Spinal cord (tissue), 9 donors: ENCODE measurements at regions not wholly inside any gene's neighbourhood (a gene's known extent, or its start where the extent isn't known, plus 50 kb on each side); places are given as distances from the start of the nearest gene placed in this dataset.
A peak's percentile ranks its signal among the peaks of the same experiment; 100 is the strongest.

Source experiments
- DNase-seq, 6 donors: peaks; one replicate each; pipeline versions ENCODE4 v3.0.0 to v3.0.0-alpha.2; 2013 to 2015; ENCODE audit warnings: low spot score in 6 of 6, low read depth in 4 of 6
- H3K27ac ChIP-seq: one replicate; pipeline ENCODE4 v1.5.1; 2013; ENCODE audit warnings: low read depth, low read length, control low read depth
- H3K27me3 ChIP-seq: one replicate; pipeline ENCODE4 v1.6.1; 2013; ENCODE audit warnings: low read length; ENCODE audit not compliant: control insufficient read depth, insufficient read depth
- H3K36me3 ChIP-seq: one replicate; pipeline ENCODE4 v1.6.1; 2013; ENCODE audit warnings: low read length; ENCODE audit not compliant: control insufficient read depth, insufficient read depth
- H3K4me1 ChIP-seq: one replicate; pipeline ENCODE4 v1.6.1; 2013; ENCODE audit warnings: low read length; ENCODE audit not compliant: control insufficient read depth, insufficient read depth
- H3K4me3 ChIP-seq: one replicate; pipeline ENCODE4 v1.5.1; 2013; ENCODE audit warnings: low read depth, low read length, control low read depth
- H3K9me3 ChIP-seq: one replicate; pipeline ENCODE4 v1.6.1; 2013; ENCODE audit warnings: low read length; ENCODE audit not compliant: control insufficient read depth, insufficient read depth
- WGBS: methylation state at CpG from one replicate; pipeline ENCODE4 v1.1.5; 2013; ENCODE audit warnings: missing lambda C conversion rate; ENCODE audit not compliant: insufficient coverage; 5-methylcytosine and 5-hydroxymethylcytosine counted together
- donor health status: healthy.

DNA sequence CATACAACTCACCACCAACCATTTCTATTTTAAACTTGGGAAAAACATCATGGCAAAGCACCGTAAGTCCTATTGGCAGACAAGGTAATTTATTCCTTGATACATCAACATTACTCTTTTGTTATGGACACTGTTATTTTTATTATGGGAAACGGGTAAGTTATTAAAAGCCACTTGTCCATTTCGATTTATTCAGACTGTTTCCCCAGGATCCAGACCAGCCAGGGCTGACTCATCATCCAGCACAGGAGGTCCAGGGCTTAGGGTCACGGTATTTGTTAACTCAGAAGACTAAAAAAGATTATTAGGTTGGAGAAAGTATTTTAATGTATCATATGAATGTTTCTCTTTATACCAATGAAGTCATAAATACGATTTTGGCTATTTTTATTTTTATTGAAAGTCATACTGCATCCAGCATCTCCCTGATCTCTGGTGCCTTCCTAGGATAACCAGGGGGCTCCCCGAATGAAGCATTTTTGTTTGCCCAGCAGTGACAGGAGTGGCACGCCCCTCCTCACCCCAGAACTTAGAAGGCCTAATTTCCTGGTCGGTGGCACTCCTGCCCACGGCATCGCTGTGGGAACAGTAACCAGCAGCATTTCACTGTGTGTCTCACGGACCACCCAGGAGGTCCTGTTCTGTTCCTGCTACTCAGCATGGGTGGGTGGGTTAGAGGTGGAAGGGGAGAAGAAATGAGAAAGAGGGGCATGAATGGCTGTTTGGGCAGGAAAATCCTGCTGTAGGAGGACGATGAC lies 446.1 kb downstream of the EIPR1 start:
- 90% methylated on average over 7 of the region's 12 CpGs for whole genome bisulfite sequencing
- Histone ChIP-seq H3K4me3 (no peak overlapping the region), H3K9me3 (peaks cover 1% of the 10 kb centered on the region)

DNA sequence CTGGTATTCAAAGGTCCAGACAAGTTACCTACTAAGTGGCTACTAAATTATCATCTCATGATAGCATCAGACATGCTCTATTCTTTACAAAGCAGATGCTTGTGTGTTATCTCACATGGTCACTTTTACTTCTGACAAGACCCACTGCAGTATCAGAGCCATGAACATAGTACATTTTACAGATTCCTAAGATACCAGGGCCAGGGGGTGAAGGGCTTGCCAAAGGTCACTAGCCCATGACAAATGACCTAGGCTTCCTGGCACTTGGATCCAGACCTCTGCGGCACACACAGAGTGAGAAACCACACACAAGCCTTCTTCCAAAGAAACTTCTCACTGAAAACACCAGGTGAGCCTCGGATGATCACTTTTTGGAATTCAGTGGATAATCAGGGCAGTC lies 446.8 kb downstream of the EIPR1 start:
- no CpG with 5 or more reads among the region's 2 CpGs for WGBS
- Histone ChIP-seq H3K27ac (no peak overlapping the region), H3K9me3 (no peaks in the 10 kb centered on the region), H3K4me3 (no peak overlapping the region), H3K4me1 (peaks cover 14% of the 10 kb centered on the region), H3K36me3 (no peaks in the 10 kb centered on the region), H3K27me3 (no peaks in the 10 kb centered on the region)
- DNase-seq = no peak

More for the DNA sequence above, 446.1 kb downstream of the EIPR1 start:
- H3K4me1 ChIP-seq = peaks cover 14% of the 10 kb centered on the region
- H3K27ac ChIP-seq = no peak overlapping the region
- no peak for DNase-seq
- no peaks in the 10 kb centered on the region for H3K27me3 ChIP-seq
- H3K36me3 ChIP-seq = no peaks in the 10 kb centered on the region

DNA sequence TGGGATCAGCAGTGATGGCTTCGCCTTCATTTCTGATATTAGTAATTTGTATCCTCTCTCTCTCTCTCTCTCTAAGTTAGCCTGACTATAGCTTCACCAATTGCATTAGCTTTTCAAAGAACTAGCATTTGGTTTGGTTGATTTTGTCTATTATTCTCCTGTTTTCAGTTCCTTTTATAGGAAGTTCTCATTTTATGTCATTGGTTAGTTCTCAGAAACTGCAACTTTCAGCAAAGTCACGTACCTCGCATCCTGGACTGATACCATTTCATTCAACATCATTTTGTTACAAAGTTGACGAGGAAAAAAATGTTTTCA lies 450.8 kb downstream of the EIPR1 start:
- WGBS = no CpG with 5 or more reads among the region's 4 CpGs
- H3K36me3 ChIP-seq = no peaks in the 10 kb centered on the region
- no peaks in the 10 kb centered on the region for H3K4me1 ChIP-seq
- no peaks in the 10 kb centered on the region for H3K9me3 ChIP-seq
- H3K27ac ChIP-seq = no peak overlapping the region
- H3K27me3 ChIP-seq = no peaks in the 10 kb centered on the region
- no peak overlapping the region for H3K4me3 ChIP-seq
- no peak for DNase-seq

DNA sequence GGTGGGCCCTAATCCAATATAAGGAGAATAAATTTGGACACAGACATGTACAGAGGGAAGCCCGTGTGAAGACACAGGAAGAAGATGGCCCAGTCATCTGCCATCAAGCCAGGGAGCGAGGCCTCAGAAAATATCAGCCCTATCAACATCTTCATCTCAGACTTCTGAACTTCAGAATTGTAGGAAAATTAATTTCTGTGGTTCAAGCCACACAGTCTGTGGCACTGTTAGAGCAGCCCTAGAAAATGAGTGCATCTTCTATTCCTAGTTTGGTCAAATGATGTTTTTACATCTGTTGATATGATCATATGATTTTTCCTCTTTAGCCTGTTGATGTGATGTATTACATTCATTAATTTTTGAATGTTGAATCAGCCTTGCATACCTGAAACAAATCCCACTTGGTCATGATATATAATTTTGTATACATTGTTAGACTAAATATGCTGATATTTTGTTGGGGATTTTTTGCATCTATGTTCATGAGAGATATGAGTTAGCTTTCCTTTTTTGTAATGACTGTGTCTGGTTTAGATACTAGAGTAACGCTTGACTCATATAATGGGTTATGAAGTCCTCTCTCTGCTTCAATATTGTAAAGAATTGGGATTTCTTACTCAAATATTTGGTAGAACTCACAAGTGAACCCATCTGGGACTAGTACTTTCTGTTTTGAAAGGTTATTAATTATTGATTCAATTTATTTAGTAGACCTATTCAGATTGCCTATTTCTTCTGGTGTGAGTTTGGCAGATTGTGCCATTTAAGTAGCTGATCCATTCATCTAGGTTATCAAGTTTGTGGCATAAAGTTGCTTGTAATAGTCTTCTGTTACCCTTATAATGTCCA lies 451.4 kb downstream of the EIPR1 start:
- WGBS = no CpG with 5 or more reads among the region's 3 CpGs
- no peaks in the 10 kb centered on the region for H3K9me3 ChIP-seq
- no peaks in the 10 kb centered on the region for H3K36me3 ChIP-seq

DNA sequence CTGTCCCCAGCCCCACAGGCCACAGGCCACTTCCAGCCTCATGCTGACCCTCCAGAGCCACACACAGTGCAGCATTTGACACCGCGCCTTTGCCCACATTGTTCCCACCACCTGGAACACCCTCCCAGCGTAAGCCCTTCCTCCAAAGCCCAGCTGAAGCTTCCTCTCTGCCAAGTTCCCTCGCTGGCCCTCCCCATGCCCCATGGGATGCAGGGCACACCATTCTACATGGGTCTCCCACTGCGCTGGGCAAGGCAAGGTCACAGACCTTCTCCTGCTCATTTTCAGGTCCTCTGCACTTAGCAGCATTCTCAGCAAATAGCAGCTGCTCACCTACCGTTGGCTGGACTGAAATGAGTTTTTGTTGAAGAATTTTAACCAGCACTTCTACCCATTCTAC lies 455.5 kb downstream of the EIPR1 start:
- no peak overlapping the region for H3K4me3 ChIP-seq
- no peaks in the 10 kb centered on the region for H3K9me3 ChIP-seq
- H3K36me3 ChIP-seq = no peaks in the 10 kb centered on the region
- no peaks in the 10 kb centered on the region for H3K27me3 ChIP-seq
- no peak for DNase-seq
- WGBS = 83% methylated on average over 5 of the region's 6 CpGs
- peaks cover 7% of the 10 kb centered on the region for H3K4me1 ChIP-seq
- no peak overlapping the region for H3K27ac ChIP-seq

More for the DNA sequence above, 451.4 kb downstream of the EIPR1 start:
- DNase-seq = no peak
- H3K4me1 ChIP-seq = no peaks in the 10 kb centered on the region
- no peaks in the 10 kb centered on the region for H3K27me3 ChIP-seq
- no peak overlapping the region for H3K4me3 ChIP-seq
- H3K27ac ChIP-seq = no peak overlapping the region

DNA sequence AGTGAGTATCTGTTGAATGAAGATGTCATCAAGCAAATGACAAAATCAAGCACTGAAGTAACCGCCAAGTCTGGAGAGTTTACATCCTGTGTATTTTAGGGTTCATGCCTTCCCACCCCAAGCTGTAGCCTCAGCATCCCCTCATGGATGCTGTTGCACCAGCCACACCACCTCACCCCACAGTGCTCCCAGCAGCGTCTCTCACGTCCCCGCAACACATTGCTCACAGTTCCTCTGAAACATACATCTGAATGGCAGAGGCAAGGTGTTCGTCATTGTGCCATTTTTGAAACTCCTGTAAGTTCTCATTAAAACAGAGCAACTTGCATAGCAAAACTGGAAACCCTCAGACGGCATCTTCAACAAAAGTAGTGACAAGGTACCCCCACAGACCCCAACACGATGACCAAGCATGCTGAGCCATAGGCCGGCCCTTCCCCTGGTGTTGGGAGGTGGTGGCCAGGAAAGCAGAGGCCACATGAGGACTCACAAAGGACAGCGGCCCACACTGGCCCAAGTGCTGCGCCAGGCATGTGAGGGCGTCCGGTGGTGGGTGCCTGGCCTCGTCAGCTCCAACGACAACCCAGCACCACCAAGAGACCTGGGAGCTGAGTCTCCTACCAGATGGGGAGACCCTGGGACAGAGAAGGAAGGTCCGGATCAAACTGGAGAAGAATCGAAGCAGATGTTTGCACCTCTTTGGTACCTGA lies 456.5 kb downstream of the EIPR1 start:
- WGBS = 94% methylated on average over 11 of the region's 16 CpGs

DNA sequence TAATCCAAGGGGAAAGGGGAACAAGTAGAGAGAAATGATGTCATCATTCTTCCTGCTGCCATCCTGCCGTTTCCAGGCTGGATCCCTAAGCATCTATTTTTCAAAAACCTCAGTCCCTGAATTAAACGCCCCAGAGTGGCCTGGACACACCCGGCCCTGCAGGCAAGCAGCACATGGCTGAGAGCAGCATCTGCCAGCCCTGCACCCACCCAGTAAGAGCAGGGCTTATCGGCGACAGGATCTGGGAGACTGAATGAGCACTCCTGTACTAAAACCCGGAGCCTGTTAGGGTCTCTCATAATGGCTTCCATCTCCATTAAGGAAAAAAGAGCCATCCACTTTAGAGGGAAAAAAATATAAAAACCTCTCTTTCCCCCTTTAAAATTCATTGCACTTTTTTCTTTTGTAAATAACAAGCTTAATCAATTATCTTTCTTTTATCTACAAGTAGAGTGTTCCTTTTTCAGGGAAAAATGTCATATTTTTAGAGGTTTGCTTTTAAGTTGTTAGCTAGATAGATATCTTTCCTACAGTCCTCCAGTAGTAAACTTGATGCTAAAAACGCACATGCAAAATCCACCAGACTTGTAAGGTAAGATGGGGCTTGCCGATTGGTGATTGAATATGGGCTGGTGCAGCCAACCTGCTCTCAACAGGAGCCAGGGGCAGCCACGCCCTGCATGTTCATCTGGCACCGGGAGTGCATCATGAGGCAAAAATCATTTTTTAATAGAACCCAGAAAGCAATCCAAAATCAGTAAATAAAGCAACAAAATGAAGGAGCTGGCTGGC lies 457.8 kb downstream of the EIPR1 start:
- no peak overlapping the region for H3K27ac ChIP-seq
- WGBS = 15% methylated on average over 3 of the region's 10 CpGs
- peaks cover 7% of the 10 kb centered on the region for H3K4me1 ChIP-seq
- DNase-seq = peak in 2 of 6 donors; percentile 21 to 76
- H3K4me3 ChIP-seq = no peak overlapping the region
- no peaks in the 10 kb centered on the region for H3K36me3 ChIP-seq
- H3K9me3 ChIP-seq = peaks cover 5% of the 10 kb centered on the region
- H3K27me3 ChIP-seq = no peaks in the 10 kb centered on the region

More for the DNA sequence above, 456.5 kb downstream of the EIPR1 start:
- H3K27me3 ChIP-seq = no peaks in the 10 kb centered on the region
- no peak overlapping the region for H3K4me3 ChIP-seq
- no peak for DNase-seq
- peaks cover under 1% of the 10 kb centered on the region for H3K9me3 ChIP-seq
- no peaks in the 10 kb centered on the region for H3K36me3 ChIP-seq
- H3K27ac ChIP-seq = no peak overlapping the region
- peaks cover 7% of the 10 kb centered on the region for H3K4me1 ChIP-seq

DNA sequence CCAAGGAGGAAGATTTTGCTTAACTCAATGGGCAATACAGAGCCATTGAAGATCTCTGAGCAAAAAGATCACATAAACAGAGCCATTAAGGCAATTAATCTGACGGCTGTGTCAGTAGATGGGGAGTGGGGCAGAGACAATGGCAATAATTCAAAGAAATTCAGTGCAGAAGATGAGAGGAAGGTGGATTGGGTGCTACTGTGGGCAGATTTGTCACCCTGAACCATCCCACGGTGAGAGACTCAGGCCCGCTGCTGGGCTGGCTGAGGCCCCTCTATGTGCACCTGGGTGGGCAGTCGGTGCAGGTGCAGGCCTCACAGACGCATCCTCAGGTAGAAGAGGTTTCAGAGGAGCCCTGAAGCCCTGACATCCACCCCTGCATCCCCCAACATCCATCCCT lies 458.6 kb downstream of the EIPR1 start:
- DNase-seq = no peak
- H3K9me3 ChIP-seq = peaks cover 5% of the 10 kb centered on the region
- no peak overlapping the region for H3K27ac ChIP-seq
- H3K36me3 ChIP-seq = no peaks in the 10 kb centered on the region
- WGBS = 91% methylated on average over 4 of the region's 5 CpGs
- H3K4me3 ChIP-seq = no peak overlapping the region
- no peaks in the 10 kb centered on the region for H3K27me3 ChIP-seq
- peaks cover 7% of the 10 kb centered on the region for H3K4me1 ChIP-seq

DNA sequence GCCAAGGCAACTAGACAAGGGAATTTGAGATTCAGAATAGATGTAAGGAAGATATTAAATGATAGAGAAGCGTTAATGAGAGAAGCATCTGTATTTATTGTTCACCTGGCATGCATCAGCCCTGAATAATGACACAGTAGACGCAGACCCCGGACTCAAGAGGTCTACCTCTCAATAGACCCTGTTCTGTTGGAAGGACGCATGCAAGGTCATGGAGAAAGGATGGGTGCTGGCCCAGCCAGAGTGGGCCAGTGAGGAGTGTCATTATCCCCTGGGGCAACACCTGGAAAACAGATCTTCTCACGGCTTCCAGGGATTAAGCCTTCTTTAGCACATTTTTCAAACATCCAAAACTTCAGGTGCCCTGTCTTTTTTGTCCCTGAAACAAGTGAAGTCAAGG lies 461.0 kb downstream of the EIPR1 start:
- Histone ChIP-seq H3K27ac (no peak overlapping the region), H3K9me3 (peaks cover 5% of the 10 kb centered on the region), H3K4me1 (peaks cover 7% of the 10 kb centered on the region), H3K27me3 (no peaks in the 10 kb centered on the region), H3K4me3 (no peak overlapping the region), H3K36me3 (no peaks in the 10 kb centered on the region)
- no peak for DNase-seq
- 95% methylated on average over 4 of the region's 5 CpGs for WGBS
